C4-2B (cell line): ENCODE measurements at regions not wholly inside any gene's neighbourhood (a gene's known extent, or its start where the extent isn't known, plus 50 kb on each side); places are given as distances from the start of the nearest gene placed in this dataset.

Source experiments
- ZFX ChIP-seq: fragments of 450-650 bp; IDR thresholded peaks from 2 replicates; pipeline ENCODE4 v1.6.1; 2017
- TF ChIP-seq, protein P1 (sequence below): fragments of 450-650 bp; conservative IDR thresholded peaks from 2 replicates; pipeline ENCODE4 v1.5.1; 2017; ENCODE audit warnings: mild to moderate bottlenecking

DNA sequence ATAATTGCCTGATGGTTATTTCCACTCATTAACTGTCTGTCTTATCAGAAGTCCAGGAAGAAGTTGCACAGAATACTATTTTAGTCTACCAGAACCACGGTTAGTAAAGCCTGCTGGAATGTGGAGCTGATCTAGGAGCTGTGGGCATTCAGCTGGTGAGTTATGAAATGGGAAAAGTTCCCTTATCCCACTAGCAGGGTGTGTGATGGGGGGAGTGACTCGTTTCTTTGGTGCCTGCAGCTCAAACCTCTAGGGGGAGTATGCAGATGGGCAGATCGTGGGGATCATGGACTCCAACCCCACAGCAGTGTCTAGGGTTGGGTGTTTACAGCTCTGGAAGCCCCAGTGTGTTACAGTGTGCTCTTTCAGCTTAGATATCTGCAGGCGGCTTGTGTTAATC is 305.7 kb upstream of the BOD1L1 start:
- TF ChIP-seq, protein P1, sequence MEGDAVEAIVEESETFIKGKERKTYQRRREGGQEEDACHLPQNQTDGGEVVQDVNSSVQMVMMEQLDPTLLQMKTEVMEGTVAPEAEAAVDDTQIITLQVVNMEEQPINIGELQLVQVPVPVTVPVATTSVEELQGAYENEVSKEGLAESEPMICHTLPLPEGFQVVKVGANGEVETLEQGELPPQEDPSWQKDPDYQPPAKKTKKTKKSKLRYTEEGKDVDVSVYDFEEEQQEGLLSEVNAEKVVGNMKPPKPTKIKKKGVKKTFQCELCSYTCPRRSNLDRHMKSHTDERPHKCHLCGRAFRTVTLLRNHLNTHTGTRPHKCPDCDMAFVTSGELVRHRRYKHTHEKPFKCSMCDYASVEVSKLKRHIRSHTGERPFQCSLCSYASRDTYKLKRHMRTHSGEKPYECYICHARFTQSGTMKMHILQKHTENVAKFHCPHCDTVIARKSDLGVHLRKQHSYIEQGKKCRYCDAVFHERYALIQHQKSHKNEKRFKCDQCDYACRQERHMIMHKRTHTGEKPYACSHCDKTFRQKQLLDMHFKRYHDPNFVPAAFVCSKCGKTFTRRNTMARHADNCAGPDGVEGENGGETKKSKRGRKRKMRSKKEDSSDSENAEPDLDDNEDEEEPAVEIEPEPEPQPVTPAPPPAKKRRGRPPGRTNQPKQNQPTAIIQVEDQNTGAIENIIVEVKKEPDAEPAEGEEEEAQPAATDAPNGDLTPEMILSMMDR = peak; percentile 9; the same call in 1 of the 2 replicates
- TF ChIP-seq ZFX = no peak
